GM21526 (cell line): ENCODE measurements at regions not wholly inside any gene's neighbourhood (a gene's known extent, or its start where the extent isn't known, plus 50 kb on each side); places are given as distances from the start of the nearest gene placed in this dataset.
A peak's percentile ranks its signal among the peaks of the same experiment; 100 is the strongest.

Experiments
- ATAC-seq: cut with Tn5 transposase; IDR thresholded peaks from one replicate; pipeline ENCODE4 v1.9.1; 2021; ENCODE audit warnings: moderate library complexity; ENCODE audit not compliant: unreplicated experiment, low FRiP score

GRCh38 chr20:6626805-6627204, 140.7 kb upstream of the BMP2 start:
- ATAC-seq, result no peak

GRCh38 chr20:6623989-6624388, 143.5 kb upstream of the BMP2 start:
- ATAC-seq, result peak; percentile 82

- no peak for ATAC-seq
Observed at GRCh38 chr20:6622041-6622440, 145.4 kb upstream of the BMP2 start.

- ATAC-seq, result no peak
Observed at GRCh38 chr20:6618051-6618450, 149.4 kb upstream of the BMP2 start.

- ATAC-seq, result no peak
Observed at GRCh38 chr20:6616421-6616820, 151.1 kb upstream of the BMP2 start.

GRCh38 chr20:6614836-6615235, 152.7 kb upstream of the BMP2 start:
- no peak for ATAC-seq

- ATAC-seq, result no peak
Observed at GRCh38 chr20:6613280-6613861, 154.1 kb upstream of the BMP2 start.

- ATAC-seq, result no peak
Observed at GRCh38 chr20:6612606-6612923, 154.9 kb upstream of the BMP2 start.

- no peak for ATAC-seq
Observed at GRCh38 chr20:6611911-6612605, 155.4 kb upstream of the BMP2 start.

GRCh38 chr20:6606651-6607050, 160.8 kb upstream of the BMP2 start:
- ATAC-seq, result no peak

GRCh38 chr20:6605055-6605935, 162.2 kb upstream of the BMP2 start:
- ATAC-seq, result no peak

- ATAC-seq, result no peak
Observed at GRCh38 chr20:6604179-6604578, 163.3 kb upstream of the BMP2 start.

GRCh38 chr20:6599876-6600735, 167.4 kb upstream of the BMP2 start:
- ATAC-seq, result no peak

- no peak for ATAC-seq
Observed at GRCh38 chr20:6595704-6596103, 171.8 kb upstream of the BMP2 start.

- no peak for ATAC-seq
Observed at GRCh38 chr20:6590891-6591637, 176.4 kb upstream of the BMP2 start.

GRCh38 chr20:6588296-6588695, 179.2 kb upstream of the BMP2 start:
- ATAC-seq, result no peak

- ATAC-seq, result no peak
Observed at GRCh38 chr20:6583134-6583738, 184.2 kb upstream of the BMP2 start.

- no peak for ATAC-seq
Observed at GRCh38 chr20:6582449-6582848, 185.0 kb upstream of the BMP2 start.

- no peak for ATAC-seq
Observed at GRCh38 chr20:6580486-6580885, 187.0 kb upstream of the BMP2 start.

GRCh38 chr20:6579824-6580223, 187.7 kb upstream of the BMP2 start:
- ATAC-seq, result no peak
